ENCODE measurements at regions not wholly inside any gene's neighbourhood (a gene's known extent, or its start where the extent isn't known, plus 50 kb on each side); places are given as distances from the start of the nearest gene placed in this dataset.

DNA sequence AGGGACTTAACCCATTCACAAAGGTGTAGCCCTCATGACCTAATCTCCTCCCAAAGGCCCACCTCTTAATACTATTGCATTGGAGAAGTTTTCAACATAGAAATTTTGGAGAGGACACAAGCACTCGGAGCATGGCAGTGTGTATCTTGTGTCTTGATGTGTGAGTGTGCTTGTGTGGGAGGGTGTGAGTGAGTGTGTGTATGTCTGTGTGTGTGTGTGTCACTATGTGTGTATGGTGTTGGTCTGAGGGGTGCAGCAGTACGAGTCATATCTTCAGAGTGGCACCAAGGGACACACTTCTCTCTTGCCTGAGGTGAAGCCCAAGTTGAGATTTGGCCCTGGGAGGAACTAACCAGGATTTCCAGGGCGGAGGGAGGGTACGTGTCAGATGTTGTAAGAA lies 73.7 kb downstream of the NAV1 start:
- DNase-seq (ENCODE audit: low spot score), result no peak

GRCh38 chr1:201614262-201615015 lies 75.5 kb downstream of the NAV1 start:
- DNase-seq (ENCODE audit: low spot score), result peak; percentile 68

DNA sequence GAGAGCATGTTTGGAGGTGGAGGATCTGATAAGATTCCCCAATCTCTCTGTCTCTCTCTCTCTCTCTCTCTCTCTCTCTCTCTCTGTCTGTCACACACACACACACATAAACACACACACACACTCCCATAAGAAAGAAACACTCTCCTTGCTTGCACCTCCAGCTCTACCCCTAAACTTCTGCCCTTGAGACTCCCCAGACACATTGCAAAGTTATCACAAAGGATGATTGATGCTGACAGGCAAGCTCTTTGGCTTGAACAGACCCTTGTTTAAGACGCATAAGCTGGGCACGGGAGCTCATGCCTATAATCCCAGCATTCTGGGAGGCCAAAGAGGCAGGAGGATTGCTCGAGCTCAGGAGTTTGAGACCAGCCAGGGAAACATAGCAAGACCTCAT lies 78.2 kb downstream of the NAV1 start:
- no peak for DNase-seq (ENCODE audit: low spot score)

- no peak for DNase-seq (ENCODE audit: low spot score)
Observed at GRCh38 chr1:201618389-201618788, 79.5 kb downstream of the NAV1 start.

- no peak for DNase-seq (ENCODE audit: low spot score)
Observed at GRCh38 chr1:201618905-201619304, 80.0 kb downstream of the NAV1 start.

DNA sequence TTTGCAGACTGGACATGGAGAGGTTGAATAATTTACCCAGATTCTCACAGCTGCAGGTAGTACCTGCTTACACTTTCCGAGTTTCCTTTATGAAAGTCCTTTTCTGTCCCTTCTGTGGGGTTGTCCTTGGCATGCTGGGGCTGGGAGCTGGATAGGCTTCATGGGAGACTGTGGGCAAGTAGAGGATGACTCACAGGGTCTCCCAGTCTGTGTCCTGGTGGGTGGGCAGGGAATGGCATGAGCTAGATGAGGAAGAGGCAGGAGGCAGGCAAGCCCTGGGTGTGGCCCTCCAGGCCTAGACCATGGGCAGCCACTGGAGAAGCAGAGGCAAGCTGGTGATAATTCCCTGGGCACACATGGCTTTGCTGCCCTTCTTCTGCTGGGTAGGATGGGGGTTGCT lies 80.6 kb downstream of the NAV1 start:
- DNase-seq (ENCODE audit: low spot score), result no peak

DNA sequence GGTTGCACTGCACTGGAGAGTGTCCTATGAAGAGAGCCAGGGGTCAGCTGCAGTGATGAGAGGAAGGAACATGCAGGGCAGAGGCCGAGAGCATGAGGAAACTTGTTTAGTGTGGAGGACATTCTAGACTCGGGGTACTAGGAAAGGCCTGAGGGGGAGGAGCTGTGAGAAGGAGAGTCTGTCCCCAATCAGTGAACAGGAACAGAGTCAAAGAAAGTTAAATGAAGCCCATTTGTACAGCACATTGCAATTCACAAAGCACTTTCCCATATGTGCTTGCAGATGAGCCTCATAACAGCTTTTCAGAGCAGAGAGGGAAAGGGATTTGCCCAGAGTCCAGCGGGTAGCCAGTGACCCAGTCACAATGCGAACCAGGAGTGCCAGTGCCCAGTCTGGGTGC lies 83.4 kb downstream of the NAV1 start:
- no peak for DNase-seq (ENCODE audit: low spot score)

DNA sequence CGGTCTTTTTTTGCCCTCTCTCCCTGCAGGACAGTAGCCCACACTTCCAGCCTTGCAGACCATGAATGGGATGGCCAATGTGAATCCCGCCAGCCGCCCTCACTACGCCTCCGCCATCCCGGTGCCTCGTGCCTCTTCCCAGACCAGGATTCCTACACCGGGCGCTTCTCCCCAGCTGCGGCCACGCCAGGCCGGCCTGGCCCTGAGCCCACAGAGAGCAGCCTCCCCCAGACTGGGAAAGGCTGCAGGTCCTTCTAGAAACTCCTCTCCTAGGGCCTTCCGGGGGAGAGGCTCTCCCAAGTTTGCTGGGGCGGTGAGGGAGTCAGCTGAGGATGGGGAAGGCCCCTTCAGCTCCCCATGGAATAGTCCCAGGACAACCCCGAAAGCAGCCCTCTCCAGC lies 83.9 kb downstream of the NAV1 start:
- DNase-seq (ENCODE audit: low spot score), result no peak

DNA sequence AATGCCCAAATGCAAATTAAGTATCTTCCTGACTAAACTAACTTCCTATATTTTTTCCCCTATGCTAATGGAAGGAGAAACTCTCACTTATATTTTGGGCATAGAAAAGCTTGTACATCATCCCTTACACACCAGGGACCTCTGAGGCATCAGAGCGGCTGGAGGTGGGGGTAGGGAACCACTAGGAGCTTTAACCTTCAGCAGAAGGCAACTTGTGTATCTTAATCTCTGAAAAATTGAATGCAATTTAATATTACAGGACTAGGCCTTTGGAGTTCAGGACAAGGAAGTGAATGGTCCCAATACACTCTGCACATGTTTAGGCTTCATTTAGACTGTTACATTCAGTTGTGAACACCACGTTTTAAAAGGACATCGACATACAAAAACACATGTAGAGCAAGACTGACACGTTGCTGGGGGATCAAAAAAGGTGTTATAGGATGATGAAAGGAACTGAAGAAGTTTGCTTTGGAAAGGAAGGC lies 85.9 kb downstream of the NAV1 start:
- DNase-seq (ENCODE audit: low spot score), result no peak

GRCh38 chr1:201625226-201625761 lies 86.4 kb downstream of the NAV1 start:
- DNase-seq (ENCODE audit: low spot score), result peak; percentile 84

DNA sequence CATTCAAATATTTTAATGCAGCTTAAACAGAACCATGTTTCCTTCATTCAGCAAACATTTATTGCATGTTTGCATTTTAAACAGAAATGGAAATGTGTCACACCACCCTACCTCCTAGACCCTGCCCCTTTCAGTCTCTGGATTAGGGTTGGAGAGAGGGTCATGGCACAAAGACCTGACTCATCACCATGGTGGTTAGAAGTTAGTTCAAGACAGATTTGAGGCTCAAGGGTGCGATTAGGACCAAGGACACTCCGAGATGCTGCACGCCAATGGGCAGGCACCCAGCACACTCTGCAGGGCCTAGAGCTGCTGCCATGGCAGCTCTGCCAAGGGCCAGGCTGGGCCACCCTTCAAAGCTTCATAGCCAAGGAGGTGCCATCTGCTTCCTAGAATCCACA lies 86.9 kb downstream of the NAV1 start:
- DNase-seq (ENCODE audit: low spot score), result no peak

GRCh38 chr1:201626629-201627275 lies 87.8 kb downstream of the NAV1 start:
- DNase-seq (ENCODE audit: low spot score), result no peak

GRCh38 chr1:201628490-201628889 lies 89.6 kb downstream of the NAV1 start:
- DNase-seq (ENCODE audit: low spot score), result no peak

- peak; percentile 28 for DNase-seq (ENCODE audit: low spot score)
Observed at GRCh38 chr1:201630582-201630981, 91.7 kb downstream of the NAV1 start.

- DNase-seq (ENCODE audit: low spot score), result no peak
Observed at GRCh38 chr1:201631037-201631436, 92.1 kb downstream of the NAV1 start.

DNA sequence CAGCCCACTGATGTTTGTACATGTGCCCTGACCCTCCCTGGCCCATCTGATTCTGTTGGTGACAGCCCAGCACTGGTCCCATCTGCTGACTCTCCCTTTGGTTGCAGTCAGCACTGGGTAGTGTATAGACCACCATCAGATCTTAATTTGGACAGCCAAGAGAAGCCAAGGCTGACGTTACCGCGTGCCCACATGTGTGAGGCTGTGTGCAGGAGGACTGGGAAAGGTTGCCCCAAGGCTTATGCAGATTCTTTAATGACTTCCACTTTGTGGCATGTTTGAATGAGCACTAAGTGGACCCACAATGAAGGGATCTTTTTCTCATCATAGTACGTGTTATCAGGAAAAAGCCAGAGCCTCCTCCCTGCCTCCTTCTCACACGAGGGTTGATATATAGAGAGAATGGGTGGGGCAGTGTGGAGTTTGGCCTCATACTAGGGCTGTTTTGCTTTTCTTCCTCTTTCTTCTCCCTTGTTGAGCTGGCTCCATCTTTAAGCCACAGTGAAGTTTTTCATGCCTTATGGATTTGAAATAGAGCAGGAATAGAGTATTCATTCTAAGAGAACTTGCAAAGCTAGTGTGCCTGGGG lies 93.5 kb downstream of the NAV1 start:
- no peak for DNase-seq (ENCODE audit: low spot score)

DNA sequence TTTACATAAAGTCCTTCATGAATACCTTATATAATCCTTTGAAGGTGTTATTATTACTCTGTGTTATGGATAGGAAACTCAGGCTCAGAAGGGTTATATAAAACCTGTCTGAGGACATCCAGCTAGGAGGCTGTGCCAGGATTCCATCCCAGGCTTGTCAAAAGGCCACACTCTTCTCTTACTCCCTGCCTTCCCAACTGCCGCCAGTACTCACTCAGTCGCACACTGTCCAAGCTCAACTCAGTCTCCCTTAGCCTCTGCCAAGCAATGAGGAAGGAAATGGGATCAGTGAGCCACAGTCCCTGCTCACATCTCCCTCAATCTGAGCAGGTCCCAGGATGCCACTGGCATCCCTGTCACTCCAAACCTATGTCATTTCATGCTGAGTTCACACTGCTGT lies 94.4 kb downstream of the NAV1 start:
- no peak for DNase-seq (ENCODE audit: low spot score)

- DNase-seq (ENCODE audit: low spot score), result no peak
Observed at GRCh38 chr1:201633811-201634210, 94.9 kb downstream of the NAV1 start.

- no peak for DNase-seq (ENCODE audit: low spot score)
Observed at GRCh38 chr1:201634261-201634660, 95.3 kb downstream of the NAV1 start.

GRCh38 chr1:201636097-201636496 lies 97.2 kb downstream of the NAV1 start:
- no peak for DNase-seq (ENCODE audit: low spot score)

DNA sequence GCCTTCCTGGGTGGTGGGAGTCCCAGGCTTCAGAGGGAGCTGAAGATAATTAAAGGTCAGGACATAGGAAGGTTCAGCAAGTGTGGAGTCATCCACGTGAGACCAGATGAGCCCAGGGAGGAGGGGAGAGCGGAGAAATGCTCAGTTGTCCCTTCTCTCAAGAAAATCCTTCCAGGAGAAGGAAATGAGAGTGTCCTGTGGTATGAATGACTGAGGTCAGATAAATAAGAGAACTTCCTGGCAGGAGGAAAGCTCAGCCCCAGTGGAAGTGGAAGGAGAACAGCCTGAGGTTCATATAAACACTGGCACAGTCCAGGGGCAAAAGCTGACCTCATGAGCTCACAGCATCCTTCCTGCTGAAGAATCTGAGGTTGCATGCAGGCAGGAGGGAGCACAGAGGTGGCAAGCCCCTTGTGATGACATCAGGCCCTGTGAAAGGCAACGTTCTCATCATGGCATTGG lies 97.6 kb downstream of the NAV1 start:
- peak; percentile 85 for DNase-seq (ENCODE audit: low spot score)

DNA sequence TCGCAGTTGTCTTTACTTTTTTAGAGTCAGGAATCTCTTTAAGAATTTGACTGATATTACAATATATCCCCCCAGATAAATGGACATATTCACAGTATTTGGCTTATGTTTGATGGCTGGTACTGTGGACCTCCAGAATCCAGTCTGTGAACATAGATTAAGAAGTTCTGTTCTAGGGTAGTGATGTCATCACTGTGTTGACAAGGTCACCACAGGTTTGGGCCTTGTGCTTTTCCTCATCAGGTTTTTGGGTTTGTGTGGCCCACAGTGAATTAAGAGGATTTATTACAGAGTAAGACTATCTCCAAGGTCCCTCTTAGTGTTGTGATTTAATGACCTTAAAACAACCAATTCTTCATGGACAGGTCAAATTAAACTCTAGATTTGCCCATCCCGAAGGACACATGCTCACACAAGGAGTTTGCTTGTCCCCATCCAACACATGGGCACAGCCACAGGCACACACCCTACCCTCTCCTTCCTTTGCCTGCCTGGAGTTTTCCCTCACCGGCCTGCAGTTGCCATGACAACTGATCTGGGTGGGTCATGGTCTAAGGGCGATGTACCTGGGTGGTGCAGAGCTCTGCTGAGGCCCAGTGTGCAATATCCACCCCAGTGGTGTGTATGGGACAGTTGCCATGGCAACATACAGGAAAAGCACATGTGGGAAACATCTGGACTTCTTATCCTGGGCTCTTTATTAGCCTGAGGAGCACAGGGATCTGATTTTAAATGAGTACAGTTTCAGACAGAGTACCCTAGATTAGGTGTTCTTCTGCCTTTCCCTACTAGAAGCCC lies 98.6 kb downstream of the NAV1 start:
- DNase-seq (ENCODE audit: low spot score), result peak; percentile 45
